ENCODE measurements at regions not wholly inside any gene's neighbourhood (a gene's known extent, or its start where the extent isn't known, plus 50 kb on each side); places are given as distances from the start of the nearest gene placed in this dataset.

GRCh38 chr18:37721544-37722522 lies 156.2 kb upstream of the CELF4 start:
- intact Hi-C loops (cut with DNase I) = no loop called here
- TF ChIP-seq CTCF (IDR thresholded peaks at IDR 0.05; ENCODE audit: borderline replicate concordance, extremely low read depth, insufficient read depth) = no peak
- no peak for FAIRE-seq
- H3K9me3 ChIP-seq (ENCODE audit: control insufficient read depth in 2 of 3, insufficient read depth in 1 of 3, low read length in 3 of 3) = no peaks in the 10 kb centered on the region
- peaks cover 0 to 4% (median 2%) of the 10 kb centered on the region in 3 donors for H3K4me1 ChIP-seq (ENCODE audit: control insufficient read depth in 2 of 3, insufficient read depth in 2 of 3, low read depth in 1 of 3, low read length in 3 of 3)
- H3K27ac ChIP-seq (ENCODE audit: low read depth in 2 of 2, low read length in 2 of 2) = no peak overlapping the region
- H3K36me3 ChIP-seq (ENCODE audit: control insufficient read depth in 2 of 3, insufficient read depth in 3 of 3, low read length in 3 of 3) = no peaks in the 10 kb centered on the region
- no peaks in the 10 kb centered on the region for H3K27me3 ChIP-seq (ENCODE audit: control insufficient read depth, insufficient read depth, low read length)
- no peak overlapping the region for H3K4me3 ChIP-seq (ENCODE audit: low read length in 3 of 3)
- no peak for DNase-seq
- H3K9ac ChIP-seq (ENCODE audit: low read length in 3 of 3) = no peak overlapping the region

GRCh38 chr18:37720663-37721062 lies 155.1 kb upstream of the CELF4 start:
- Histone ChIP-seq H3K4me3 (ENCODE audit: low read length in 3 of 3) (no peak overlapping the region), H3K4me1 (ENCODE audit: control insufficient read depth in 2 of 3, insufficient read depth in 2 of 3, low read depth in 1 of 3, low read length in 3 of 3) (peaks cover 0 to 5% (median 1%) of the 10 kb centered on the region in 3 donors), H3K9ac (ENCODE audit: low read length in 3 of 3) (no peak overlapping the region), H3K27me3 (ENCODE audit: control insufficient read depth, insufficient read depth, low read length) (no peaks in the 10 kb centered on the region), H3K9me3 (ENCODE audit: control insufficient read depth in 2 of 3, insufficient read depth in 1 of 3, low read length in 3 of 3) (no peaks in the 10 kb centered on the region), H3K36me3 (ENCODE audit: control insufficient read depth in 2 of 3, insufficient read depth in 3 of 3, low read length in 3 of 3) (no peaks in the 10 kb centered on the region), H3K27ac (ENCODE audit: low read depth in 2 of 2, low read length in 2 of 2) (no peak overlapping the region)
- no peak for TF ChIP-seq CTCF (IDR thresholded peaks at IDR 0.05; ENCODE audit: borderline replicate concordance, extremely low read depth, insufficient read depth)
- intact Hi-C loops (cut with DNase I) = no loop called here
- DNase-seq (no peak), FAIRE-seq (no peak)

- DNase-seq (no peak), FAIRE-seq (no peak)
- no peak for TF ChIP-seq CTCF (IDR thresholded peaks at IDR 0.05; ENCODE audit: borderline replicate concordance, extremely low read depth, insufficient read depth)
Observed at GRCh38 chr18:37717656-37718055, 152.1 kb upstream of the CELF4 start.

More at GRCh38 chr18:37717656-37718055, 152.1 kb upstream of the CELF4 start:
- intact Hi-C loops (cut with DNase I) = no loop called here
- no peak overlapping the region for H3K9ac ChIP-seq (ENCODE audit: low read length in 3 of 3)
- H3K9me3 ChIP-seq (ENCODE audit: control insufficient read depth in 2 of 3, insufficient read depth in 1 of 3, low read length in 3 of 3) = no peaks in the 10 kb centered on the region
- H3K4me1 ChIP-seq (ENCODE audit: control insufficient read depth in 2 of 3, insufficient read depth in 2 of 3, low read depth in 1 of 3, low read length in 3 of 3) = peaks cover 0 to 5% (median 4%) of the 10 kb centered on the region in 3 donors
- H3K36me3 ChIP-seq (ENCODE audit: control insufficient read depth in 2 of 3, insufficient read depth in 3 of 3, low read length in 3 of 3) = no peaks in the 10 kb centered on the region
- H3K27ac ChIP-seq (ENCODE audit: low read depth in 2 of 2, low read length in 2 of 2) = no peak overlapping the region
- no peaks in the 10 kb centered on the region for H3K27me3 ChIP-seq (ENCODE audit: control insufficient read depth, insufficient read depth, low read length)
- no peak overlapping the region for H3K4me3 ChIP-seq (ENCODE audit: low read length in 3 of 3)
